ENCODE measurements at regions not wholly inside any gene's neighbourhood (a gene's known extent, or its start where the extent isn't known, plus 50 kb on each side); places are given as distances from the start of the nearest gene placed in this dataset.

GRCh38 chr6:44533421-44533820, 145.9 kb downstream of the CDC5L start:
- WGBS = 90% methylated on average over 2 of the region's 2 CpGs
- H3K4me1 ChIP-seq = no peaks in the 10 kb centered on the region
- H3K4me3 ChIP-seq = no peak overlapping the region
- no peaks in the 10 kb centered on the region for H3K36me3 ChIP-seq
- H3K27ac ChIP-seq = no peak overlapping the region
- no peaks in the 10 kb centered on the region for H3K9me3 ChIP-seq
- peaks cover 4% of the 10 kb centered on the region for H3K27me3 ChIP-seq
- no peak for DNase-seq (ENCODE audit: low spot score in 2 of 2)
- no peak for TF ChIP-seq POLR2A (IDR thresholded peaks at IDR 0.05)
- TF ChIP-seq EP300 (IDR thresholded peaks at IDR 0.05) = no peak
- TF ChIP-seq POLR2AphosphoS5 (IDR thresholded peaks at IDR 0.05) = no peak
- no peak for TF ChIP-seq CTCF (IDR thresholded peaks at IDR 0.05)

GRCh38 chr6:44534291-44534690, 146.8 kb downstream of the CDC5L start:
- no peaks in the 10 kb centered on the region for H3K4me1 ChIP-seq
- WGBS = 91% methylated on average over 5 of the region's 5 CpGs

GRCh38 chr6:44535446-44535845, 147.9 kb downstream of the CDC5L start:
- no peaks in the 10 kb centered on the region for H3K9me3 ChIP-seq
- no peaks in the 10 kb centered on the region for H3K4me1 ChIP-seq
- 85% methylated on average over 6 of the region's 6 CpGs for WGBS
- DNase-seq (ENCODE audit: low spot score in 2 of 2) = no peak
- H3K27ac ChIP-seq = no peak overlapping the region
- TF ChIP-seq POLR2AphosphoS5 (IDR thresholded peaks at IDR 0.05) (no peak), EP300 (IDR thresholded peaks at IDR 0.05) (no peak), POLR2A (IDR thresholded peaks at IDR 0.05) (no peak), CTCF (IDR thresholded peaks at IDR 0.05) (no peak)
- no peaks in the 10 kb centered on the region for H3K36me3 ChIP-seq
- no peaks in the 10 kb centered on the region for H3K27me3 ChIP-seq
- no peak overlapping the region for H3K4me3 ChIP-seq

More at GRCh38 chr6:44534291-44534690, 146.8 kb downstream of the CDC5L start:
- no peak for TF ChIP-seq POLR2A (IDR thresholded peaks at IDR 0.05)
- no peak for TF ChIP-seq EP300 (IDR thresholded peaks at IDR 0.05)
- TF ChIP-seq CTCF (IDR thresholded peaks at IDR 0.05) = no peak
- no peak for TF ChIP-seq POLR2AphosphoS5 (IDR thresholded peaks at IDR 0.05)
- H3K36me3 ChIP-seq = no peaks in the 10 kb centered on the region
- DNase-seq (ENCODE audit: low spot score in 2 of 2) = no peak
- H3K27ac ChIP-seq = no peak overlapping the region
- H3K4me3 ChIP-seq = no peak overlapping the region
- H3K27me3 ChIP-seq = peaks cover 3% of the 10 kb centered on the region
- H3K9me3 ChIP-seq = no peaks in the 10 kb centered on the region

- Histone ChIP-seq H3K36me3 (no peaks in the 10 kb centered on the region), H3K27ac (no peak overlapping the region), H3K9me3 (no peaks in the 10 kb centered on the region), H3K4me1 (no peaks in the 10 kb centered on the region), H3K4me3 (no peak overlapping the region), H3K27me3 (no peaks in the 10 kb centered on the region)
- WGBS = 94% methylated on average over 4 of the region's 4 CpGs
- TF ChIP-seq CTCF (IDR thresholded peaks at IDR 0.05) (no peak), POLR2A (IDR thresholded peaks at IDR 0.05) (no peak), EP300 (IDR thresholded peaks at IDR 0.05) (no peak), POLR2AphosphoS5 (IDR thresholded peaks at IDR 0.05) (no peak)
- no peak for DNase-seq (ENCODE audit: low spot score in 2 of 2)
These were observed 148.5 kb downstream of the CDC5L start for GRCh38 chr6:44535967-44536366.

- no peaks in the 10 kb centered on the region for H3K9me3 ChIP-seq
- no peak for TF ChIP-seq POLR2AphosphoS5 (IDR thresholded peaks at IDR 0.05)
- TF ChIP-seq POLR2A (IDR thresholded peaks at IDR 0.05) = no peak
- TF ChIP-seq EP300 (IDR thresholded peaks at IDR 0.05) = no peak
- TF ChIP-seq CTCF (IDR thresholded peaks at IDR 0.05) = no peak
- H3K27me3 ChIP-seq = no peaks in the 10 kb centered on the region
- H3K36me3 ChIP-seq = no peaks in the 10 kb centered on the region
- 88% methylated on average over 10 of the region's 10 CpGs for WGBS
- no peak overlapping the region for H3K27ac ChIP-seq
- no peak for DNase-seq (ENCODE audit: low spot score in 2 of 2)
- no peaks in the 10 kb centered on the region for H3K4me1 ChIP-seq
- no peak overlapping the region for H3K4me3 ChIP-seq
These were observed 150.0 kb downstream of the CDC5L start for GRCh38 chr6:44537306-44538049.

Measured in suprapubic skin (tissue), 4 donors.